ENCODE measurements at regions not wholly inside any gene's neighbourhood (a gene's known extent, or its start where the extent isn't known, plus 50 kb on each side); places are given as distances from the start of the nearest gene placed in this dataset.

- Histone ChIP-seq H3K4me1 (ENCODE audit: insufficient read depth, low read length) (no peaks in the 10 kb centered on the region), H3K79me2 (ENCODE audit: insufficient read depth, low read length) (no peaks in the 10 kb centered on the region), H3K9me3 (ENCODE audit: insufficient read depth, low read depth, low read length) (peaks cover 8% of the 10 kb centered on the region), H3K4me2 (ENCODE audit: low read length) (no peak overlapping the region), H3K27ac (ENCODE audit: low read depth, low read length) (no peak overlapping the region), H3K9ac (ENCODE audit: low read length) (no peak overlapping the region), H3K27me3 (ENCODE audit: insufficient read depth, low read length) (no peaks in the 10 kb centered on the region), H2AFZ (ENCODE audit: low read depth, low read length) (no peak overlapping the region), H3K36me3 (ENCODE audit: insufficient read depth, low read length) (no peaks in the 10 kb centered on the region), H4K20me1 (ENCODE audit: insufficient read depth, low read length) (no peaks in the 10 kb centered on the region), H3K4me3 (ENCODE audit: insufficient read depth, low read depth, low read length) (no peak overlapping the region)
- Mint-ChIP-seq H3K4me3 (ENCODE audit: unreplicated experiment) (no peak overlapping the region), H3K9me3 (ENCODE audit: unreplicated experiment) (peaks cover 4% of the 10 kb centered on the region), H3K27me3 (ENCODE audit: low read depth, unreplicated experiment) (no peaks in the 10 kb centered on the region), H3K27ac (ENCODE audit: unreplicated experiment) (no peak overlapping the region), H3K4me1 (ENCODE audit: low read depth, unreplicated experiment) (no peaks in the 10 kb centered on the region), H3K36me3 (ENCODE audit: low read depth, unreplicated experiment) (no peaks in the 10 kb centered on the region)
- DNase-seq (ENCODE audit: low read depth) (no peak), FAIRE-seq (no peak)
- TF ChIP-seq EZH2 (IDR thresholded peaks at IDR 0.05; ENCODE audit: insufficient read depth, low read length) (no peak), CTCF (IDR thresholded peaks at IDR 0.05; ENCODE audit: insufficient read depth, low read depth, low read length) (no peak)
Observed at GRCh38 chr7:67654642-67655041, 658.0 kb downstream of the TYW1 start.

GRCh38 chr7:67655168-67655567, 658.5 kb downstream of the TYW1 start:
- Mint-ChIP-seq H3K27ac (ENCODE audit: unreplicated experiment) (no peak overlapping the region), H3K36me3 (ENCODE audit: low read depth, unreplicated experiment) (no peaks in the 10 kb centered on the region), H3K9me3 (ENCODE audit: unreplicated experiment) (peaks cover 4% of the 10 kb centered on the region), H3K27me3 (ENCODE audit: low read depth, unreplicated experiment) (no peaks in the 10 kb centered on the region), H3K4me3 (ENCODE audit: unreplicated experiment) (no peak overlapping the region), H3K4me1 (ENCODE audit: low read depth, unreplicated experiment) (no peaks in the 10 kb centered on the region)
- no peak overlapping the region for H3K9ac ChIP-seq (ENCODE audit: low read length)
- H3K4me1 ChIP-seq (ENCODE audit: insufficient read depth, low read length): no peaks in the 10 kb centered on the region
- H3K36me3 ChIP-seq (ENCODE audit: insufficient read depth, low read length): no peaks in the 10 kb centered on the region
- H3K27me3 ChIP-seq (ENCODE audit: insufficient read depth, low read length): no peaks in the 10 kb centered on the region
- no peaks in the 10 kb centered on the region for H3K79me2 ChIP-seq (ENCODE audit: insufficient read depth, low read length)
- H3K27ac ChIP-seq (ENCODE audit: low read depth, low read length): no peak overlapping the region
- FAIRE-seq (no peak), DNase-seq (ENCODE audit: low read depth) (no peak)
- peaks cover 8% of the 10 kb centered on the region for H3K9me3 ChIP-seq (ENCODE audit: insufficient read depth, low read depth, low read length)
- no peak overlapping the region for H3K4me2 ChIP-seq (ENCODE audit: low read length)
- H4K20me1 ChIP-seq (ENCODE audit: insufficient read depth, low read length): no peaks in the 10 kb centered on the region
- no peak overlapping the region for H3K4me3 ChIP-seq (ENCODE audit: insufficient read depth, low read depth, low read length)
- no peak overlapping the region for H2AFZ ChIP-seq (ENCODE audit: low read depth, low read length)
- TF ChIP-seq EZH2 (IDR thresholded peaks at IDR 0.05; ENCODE audit: insufficient read depth, low read length) (no peak), CTCF (IDR thresholded peaks at IDR 0.05; ENCODE audit: insufficient read depth, low read depth, low read length) (no peak)

GRCh38 chr7:67659091-67659490, 662.5 kb downstream of the TYW1 start:
- no peak overlapping the region for H3K4me2 ChIP-seq (ENCODE audit: low read length)
- no peak overlapping the region for H3K27ac Mint-ChIP-seq (ENCODE audit: unreplicated experiment)
- no peaks in the 10 kb centered on the region for H3K27me3 ChIP-seq (ENCODE audit: insufficient read depth, low read length)
- H3K9me3 ChIP-seq (ENCODE audit: insufficient read depth, low read depth, low read length): peaks cover 6% of the 10 kb centered on the region
- no peak overlapping the region for H3K4me3 Mint-ChIP-seq (ENCODE audit: unreplicated experiment)
- no peaks in the 10 kb centered on the region for H3K4me1 Mint-ChIP-seq (ENCODE audit: low read depth, unreplicated experiment)
- TF ChIP-seq CTCF (IDR thresholded peaks at IDR 0.05; ENCODE audit: insufficient read depth, low read depth, low read length): no peak
- no peak for TF ChIP-seq EZH2 (IDR thresholded peaks at IDR 0.05; ENCODE audit: insufficient read depth, low read length)
- no peak overlapping the region for H3K9ac ChIP-seq (ENCODE audit: low read length)
- no peaks in the 10 kb centered on the region for H3K4me1 ChIP-seq (ENCODE audit: insufficient read depth, low read length)
- H3K79me2 ChIP-seq (ENCODE audit: insufficient read depth, low read length): no peaks in the 10 kb centered on the region
- peaks cover 8% of the 10 kb centered on the region for H3K9me3 Mint-ChIP-seq (ENCODE audit: unreplicated experiment)
- H4K20me1 ChIP-seq (ENCODE audit: insufficient read depth, low read length): no peaks in the 10 kb centered on the region
- no peak overlapping the region for H3K4me3 ChIP-seq (ENCODE audit: insufficient read depth, low read depth, low read length)
- H2AFZ ChIP-seq (ENCODE audit: low read depth, low read length): no peak overlapping the region
- no peaks in the 10 kb centered on the region for H3K36me3 ChIP-seq (ENCODE audit: insufficient read depth, low read length)
- H3K36me3 Mint-ChIP-seq (ENCODE audit: low read depth, unreplicated experiment): no peaks in the 10 kb centered on the region
- no peak overlapping the region for H3K27ac ChIP-seq (ENCODE audit: low read depth, low read length)
- no peak for DNase-seq (ENCODE audit: low read depth)
- no peaks in the 10 kb centered on the region for H3K27me3 Mint-ChIP-seq (ENCODE audit: low read depth, unreplicated experiment)
- no peak for FAIRE-seq

All from astrocyte (in vitro differentiated cells and primary cell).